Panc1 (cell line): ENCODE measurements at regions not wholly inside any gene's neighbourhood (a gene's known extent, or its start where the extent isn't known, plus 50 kb on each side); places are given as distances from the start of the nearest gene placed in this dataset.

ENCODE experiments used
- ATAC-seq: fragments of 200-7000 bp; cut with Tn5 transposase; 2 replicates; pipeline ENCODE4 v1.9.1; 2020; ENCODE audit warnings: mild to moderate bottlenecking, moderate library complexity
- BruUV-seq: library from RNA; stranded (reverse); fragments of 400-500 nt; replicated peaks from 2 replicates; lab custom pipeline; 2021; lab: Mats Ljungman, UMichigan
- CTCF ChIA-PET: fragments of 300-600 bp; sonication (Branson Sonifier 250); formaldehyde crosslinking; loops from one replicate; lab custom pipeline; 2022; ENCODE audit warnings: antibody characterized with exemption; lab: Charles Lee
- POLR2A ChIA-PET: fragments of 300-600 bp; sonication (Branson Sonifier 250); formaldehyde crosslinking; loops from one replicate; lab custom pipeline; 2022; ENCODE audit warnings: antibody characterized with exemption; lab: Charles Lee
- DNase-seq: peaks from one replicate; pipeline ENCODE4 v3.0.0-alpha.2; 2010; ENCODE audit warnings: low read depth, low spot score
- H3K27ac ChIP-seq: 2 replicates; pipeline ENCODE4 v1.5.1; 2011; ENCODE audit warnings: mild to moderate bottlenecking, low read length, inconsistent platforms
- H3K27me3 ChIP-seq: fragments of 200-500 bp; sonication (Bioruptor generic); 2 replicates; pipeline ENCODE4 v1.6.0; 2014; ENCODE audit warnings: low read length, inconsistent platforms; ENCODE audit not compliant: control insufficient read depth, insufficient read depth
- H3K36me3 ChIP-seq: fragments of 200-500 bp; sonication (Bioruptor generic); 2 replicates; pipeline ENCODE4 v1.5.1; 2014; ENCODE audit warnings: inconsistent platforms, mild to moderate bottlenecking, low read length, moderate library complexity; ENCODE audit not compliant: control insufficient read depth, insufficient read depth
- H3K4me1 ChIP-seq: 2 replicates; pipeline ENCODE4 v1.5.1; 2011; ENCODE audit warnings: inconsistent platforms, mild to moderate bottlenecking, low read length, moderate library complexity; ENCODE audit not compliant: control insufficient read depth, insufficient read depth
- H3K4me3 ChIP-seq, 2 experiments: 2 replicates each; pipeline ENCODE4 v1.5.1; 2011 to 2012; ENCODE audit warnings: low read depth in 2 of 2, low read length in 2 of 2, mild to moderate bottlenecking in 2 of 2, inconsistent platforms in 1 of 2, moderate library complexity in 1 of 2
- H3K9me3 ChIP-seq: fragments of 200-500 bp; sonication (Bioruptor generic); 2 replicates; pipeline ENCODE4 v1.5.1; 2014; ENCODE audit warnings: low read depth, mild to moderate bottlenecking, inconsistent platforms, low read length, moderate library complexity; ENCODE audit not compliant: control insufficient read depth, insufficient read depth
- CTCF ChIP-seq: fragments of 450-650 bp; IDR thresholded peaks from 2 replicates; pipeline ENCODE4 v1.5.1; 2017; ENCODE audit warnings: mild to moderate bottlenecking
- POLR2AphosphoS5 ChIP-seq: IDR thresholded peaks from 2 replicates; pipeline ENCODE4 v1.6.1; 2012; ENCODE audit warnings: mild to moderate bottlenecking, low read depth, low read length, moderate library complexity
- REST ChIP-seq, 2 experiments: IDR thresholded peaks; 2 replicates each; pipeline ENCODE4 v1.6.1; 2011 to 2012; ENCODE audit warnings: low read depth in 2 of 2, control low read depth in 1 of 2, low read length in 1 of 2, mild to moderate bottlenecking in 1 of 2, moderate library complexity in 1 of 2; ENCODE audit not compliant: insufficient read depth in 1 of 2
- SIN3A ChIP-seq: IDR thresholded peaks from 2 replicates; pipeline ENCODE4 v1.6.1; 2012; ENCODE audit warnings: low read depth, mild to moderate bottlenecking, low read length, moderate library complexity, borderline replicate concordance; ENCODE audit not compliant: insufficient read depth
- TCF7L2 ChIP-seq: IDR thresholded peaks from 2 replicates; pipeline ENCODE4 v1.6.1; 2011; ENCODE audit warnings: mild to moderate bottlenecking, low read depth, low read length, inconsistent platforms
- in situ Hi-C: cut with HindIII; loops from 2 replicates; pipeline ENCODE4 v1.10.0; 2016; ENCODE audit warnings: low sequenced_read_pairs, low pct_unique_long_range_greater_than_20kb
- intact Hi-C: fragments of 100-400 bp; cut with micrococcal nuclease; formaldehyde crosslinking; loops from one replicate; pipeline ENCODE4 v1.10.0; 2022; ENCODE audit not compliant: unreplicated experiment

DNA sequence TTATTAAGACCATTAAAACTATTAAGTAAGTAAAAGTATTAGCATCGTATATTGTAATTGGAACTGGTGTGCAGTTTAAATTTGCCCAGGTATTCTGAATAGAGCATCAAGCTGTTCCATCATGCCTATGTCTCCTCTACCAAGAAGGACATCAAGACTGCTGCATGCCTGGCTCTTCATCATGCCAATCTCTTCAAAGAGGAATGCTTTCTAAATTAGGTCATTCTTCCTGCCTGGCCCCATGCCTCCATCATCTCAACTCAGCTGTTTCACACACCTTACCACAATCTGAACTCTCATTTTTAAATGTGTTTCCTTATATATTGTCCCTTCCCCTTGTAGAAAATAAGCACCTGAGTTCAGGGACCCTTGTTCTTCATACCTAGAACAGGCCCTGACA lies 270.5 kb upstream of the PPARGC1A start:
- DNase-seq (no peak), ATAC-seq (no peak)
- BruUV-seq = no TSS peak
- Histone ChIP-seq H3K9me3 (no peaks in the 10 kb centered on the region), H3K27me3 (no peaks in the 10 kb centered on the region), H3K36me3 (no peaks in the 10 kb centered on the region), H3K4me1 (no peaks in the 10 kb centered on the region), H3K4me3 (no peak overlapping the region), H3K27ac (no peak overlapping the region)
- ChIA-PET POLR2A (no interaction called here), CTCF (no interaction called here)
- in situ Hi-C loops (no loop called here), intact Hi-C loops (no loop called here)
- TF ChIP-seq SIN3A (no peak), REST (IDR thresholded peaks at IDR 0.05; ENCODE audit: insufficient read depth in 1 of 2, low read depth in 2 of 2, low read length in 1 of 2) (no peak), POLR2AphosphoS5 (no peak), TCF7L2 (no peak), CTCF (no peak)

GRCh38 chr4:24158031-24158430 lies 268.2 kb upstream of the PPARGC1A start:
- no peaks in the 10 kb centered on the region for H3K9me3 ChIP-seq
- TF ChIP-seq REST (IDR thresholded peaks at IDR 0.05; ENCODE audit: insufficient read depth in 1 of 2, low read depth in 2 of 2, low read length in 1 of 2) = no peak
- TF ChIP-seq POLR2AphosphoS5 = no peak
- TF ChIP-seq CTCF = no peak
- no peak for TF ChIP-seq SIN3A
- no peak for TF ChIP-seq TCF7L2
- DNase-seq (no peak), ATAC-seq (no peak)
- intact Hi-C loops (no loop called here), in situ Hi-C loops (no loop called here)
- POLR2A ChIA-PET = no interaction called here
- H3K36me3 ChIP-seq = no peaks in the 10 kb centered on the region
- CTCF ChIA-PET = no interaction called here
- no peak overlapping the region for H3K27ac ChIP-seq
- no peaks in the 10 kb centered on the region for H3K4me1 ChIP-seq
- no peak overlapping the region for H3K4me3 ChIP-seq
- BruUV-seq = no TSS peak
- H3K27me3 ChIP-seq = no peaks in the 10 kb centered on the region
